GM10266 (cell line): ENCODE measurements at regions not wholly inside any gene's neighbourhood (a gene's known extent, or its start where the extent isn't known, plus 50 kb on each side); places are given as distances from the start of the nearest gene placed in this dataset.

Source experiments
- DNase-seq: peaks from one replicate; pipeline ENCODE4 v3.0.0; 2012; ENCODE audit errors: extremely low spot score
- TF ChIP-seq, protein P1 (sequence below): IDR thresholded peaks from 2 replicates; pipeline ENCODE4 v1.5.1; 2012; ENCODE audit warnings: mild to moderate bottlenecking, low read depth; ENCODE audit not compliant: control insufficient read depth, insufficient read depth; ENCODE audit errors: missing control alignments

DNA sequence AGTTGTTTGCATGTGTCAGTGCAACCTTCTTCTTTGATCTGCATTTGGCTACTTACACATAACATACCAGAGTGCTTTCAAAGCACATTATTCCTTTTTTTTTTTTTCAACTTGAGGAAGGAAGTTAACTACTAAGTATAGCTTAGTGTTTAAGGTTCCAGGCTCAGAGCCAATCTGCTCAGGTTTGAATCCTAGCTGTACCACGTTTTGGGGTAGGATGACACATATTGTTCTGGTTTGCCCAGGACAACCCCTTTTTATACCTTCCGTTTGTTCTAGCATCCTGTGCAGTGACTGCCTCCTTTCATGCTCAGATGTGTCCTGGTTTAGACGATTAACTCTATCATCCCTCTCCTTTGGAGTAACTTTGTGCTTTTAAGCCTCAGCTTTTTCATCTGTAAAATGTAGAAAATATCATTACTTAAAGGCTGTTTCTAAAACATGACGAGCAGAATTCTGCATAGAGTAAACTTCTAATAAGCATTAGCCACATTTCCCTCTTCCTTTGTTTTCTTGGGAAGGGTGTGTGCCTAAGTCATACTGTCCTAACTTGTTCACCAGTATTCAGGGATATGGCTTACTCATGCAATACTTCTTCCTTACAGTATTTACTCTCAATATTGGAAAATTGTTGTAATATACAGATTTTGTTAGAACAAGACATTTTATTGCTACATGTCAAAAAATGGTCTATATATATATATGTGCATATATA, 281.3 kb downstream of the C4orf33 start:
- no peak for DNase-seq
- TF ChIP-seq, protein P1, sequence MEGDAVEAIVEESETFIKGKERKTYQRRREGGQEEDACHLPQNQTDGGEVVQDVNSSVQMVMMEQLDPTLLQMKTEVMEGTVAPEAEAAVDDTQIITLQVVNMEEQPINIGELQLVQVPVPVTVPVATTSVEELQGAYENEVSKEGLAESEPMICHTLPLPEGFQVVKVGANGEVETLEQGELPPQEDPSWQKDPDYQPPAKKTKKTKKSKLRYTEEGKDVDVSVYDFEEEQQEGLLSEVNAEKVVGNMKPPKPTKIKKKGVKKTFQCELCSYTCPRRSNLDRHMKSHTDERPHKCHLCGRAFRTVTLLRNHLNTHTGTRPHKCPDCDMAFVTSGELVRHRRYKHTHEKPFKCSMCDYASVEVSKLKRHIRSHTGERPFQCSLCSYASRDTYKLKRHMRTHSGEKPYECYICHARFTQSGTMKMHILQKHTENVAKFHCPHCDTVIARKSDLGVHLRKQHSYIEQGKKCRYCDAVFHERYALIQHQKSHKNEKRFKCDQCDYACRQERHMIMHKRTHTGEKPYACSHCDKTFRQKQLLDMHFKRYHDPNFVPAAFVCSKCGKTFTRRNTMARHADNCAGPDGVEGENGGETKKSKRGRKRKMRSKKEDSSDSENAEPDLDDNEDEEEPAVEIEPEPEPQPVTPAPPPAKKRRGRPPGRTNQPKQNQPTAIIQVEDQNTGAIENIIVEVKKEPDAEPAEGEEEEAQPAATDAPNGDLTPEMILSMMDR, result no peak

DNA sequence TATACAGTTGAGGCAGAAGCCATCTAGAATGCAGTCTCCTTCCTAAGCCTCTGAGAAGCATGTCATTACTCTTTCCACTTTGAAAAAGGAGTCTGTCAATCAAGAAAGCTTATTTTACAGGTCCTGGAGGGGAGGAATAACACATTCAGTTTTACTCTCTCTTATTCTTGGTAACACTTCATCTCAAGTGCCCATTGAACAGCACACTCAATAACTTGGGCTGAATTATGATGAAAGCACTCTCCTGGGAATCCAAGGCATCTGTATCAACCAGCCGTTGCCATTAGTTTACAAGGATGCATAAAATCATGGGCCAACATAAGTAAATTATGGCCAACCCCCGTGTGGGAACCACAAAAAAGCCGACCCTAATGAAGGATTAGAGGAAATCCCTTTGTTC, 282.4 kb downstream of the C4orf33 start:
- no peak for DNase-seq
- TF ChIP-seq, protein P1, result no peak

DNA sequence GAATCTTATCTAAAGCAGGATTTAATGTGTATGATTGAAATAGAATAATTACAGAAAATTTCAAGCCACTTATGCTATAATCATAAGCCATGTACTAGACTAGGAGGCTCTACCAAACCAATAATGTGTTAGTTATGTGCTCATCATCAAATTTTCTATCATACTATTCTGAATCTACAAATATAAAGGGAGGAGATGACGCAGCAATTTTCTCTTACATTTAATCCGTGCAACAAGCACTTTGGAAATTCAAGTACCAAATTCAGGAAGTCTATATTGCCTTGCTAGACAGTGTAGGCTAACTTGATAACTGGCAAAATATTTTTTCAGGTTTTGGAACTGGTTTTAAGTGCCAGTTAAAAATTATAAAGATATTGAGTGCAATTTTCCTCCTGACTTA, 283.5 kb downstream of the C4orf33 start:
- TF ChIP-seq, protein P1, result no peak
- DNase-seq, result no peak

DNA sequence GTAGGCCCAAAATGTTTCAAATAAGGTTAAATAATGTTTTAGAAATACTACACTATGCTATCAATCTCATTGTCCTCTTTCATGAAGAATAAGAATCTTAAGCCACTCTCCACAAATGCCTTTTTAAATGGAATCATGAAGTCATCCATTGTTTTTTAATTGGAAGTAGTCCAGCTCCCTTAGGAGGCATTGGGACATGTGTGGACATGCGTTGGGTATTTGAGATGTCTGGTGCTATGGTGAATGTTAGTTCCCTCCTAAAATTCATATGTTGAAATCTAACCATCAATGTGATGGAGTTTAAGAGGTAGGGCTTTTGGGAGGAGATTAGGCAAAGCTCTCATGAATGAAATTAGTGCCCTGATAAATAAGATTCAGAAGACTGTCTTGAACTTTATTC, 289.0 kb downstream of the C4orf33 start:
- no peak for DNase-seq
- TF ChIP-seq, protein P1, result no peak

DNA sequence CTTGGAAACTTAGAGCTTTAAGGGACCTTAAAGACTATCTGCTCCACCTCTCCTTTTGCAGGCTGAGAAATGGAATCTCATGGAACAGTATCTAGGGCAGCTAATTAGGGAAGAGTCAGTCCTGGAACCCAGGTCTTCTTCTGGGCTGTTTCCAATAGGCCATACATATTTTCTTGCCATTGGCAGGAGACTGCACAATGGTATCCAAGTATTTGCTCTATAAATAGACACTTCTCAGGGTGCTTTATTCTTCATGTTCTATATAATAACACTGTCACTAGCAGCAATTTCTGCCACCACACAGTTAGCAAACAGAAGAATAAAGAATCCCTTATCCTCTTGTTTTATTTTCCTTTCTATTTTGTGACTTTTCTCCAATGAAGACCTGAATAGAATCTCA, 291.7 kb downstream of the C4orf33 start:
- no peak for DNase-seq
- TF ChIP-seq, protein P1, result no peak

DNA sequence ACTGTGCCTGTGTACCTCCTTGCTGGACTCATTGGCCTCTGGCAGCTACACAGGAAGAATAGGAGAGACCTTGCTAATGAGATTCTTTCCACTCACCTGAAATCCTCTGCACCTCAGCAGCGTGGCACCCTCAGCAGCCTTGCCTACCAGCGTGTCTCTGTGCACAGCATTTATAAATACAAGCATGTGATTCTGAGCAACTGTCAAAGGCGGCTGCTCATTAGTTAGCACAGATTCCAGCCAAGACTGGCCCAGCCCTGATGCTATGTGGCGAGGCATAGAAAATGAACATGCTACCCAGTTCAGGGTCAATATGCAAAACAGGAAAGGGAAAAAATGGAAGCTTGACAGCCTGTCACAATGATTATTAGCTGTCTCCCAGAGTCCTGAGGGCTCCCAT, 298.0 kb downstream of the C4orf33 start:
- TF ChIP-seq, protein P1, result no peak
- no peak for DNase-seq

DNA sequence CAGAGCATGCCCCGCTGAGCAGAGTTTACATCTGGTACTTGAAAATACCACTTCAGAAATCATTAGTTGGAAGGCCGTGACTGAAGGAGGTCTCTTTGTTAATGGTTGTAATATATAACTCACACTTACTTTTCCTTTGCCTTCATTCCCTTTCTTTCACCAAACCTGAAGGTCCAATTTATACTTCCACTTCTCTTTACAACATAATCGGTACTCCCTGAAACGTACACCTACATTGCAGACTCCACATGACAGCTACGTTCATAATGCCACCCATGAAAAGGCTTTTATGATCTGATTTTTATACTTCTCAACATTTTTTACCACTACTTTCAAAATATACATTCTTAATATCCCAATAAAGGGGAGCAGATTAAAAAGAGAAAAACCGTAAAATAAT, 298.7 kb downstream of the C4orf33 start:
- DNase-seq, result no peak
- TF ChIP-seq, protein P1, result no peak
